ENCODE measurements at regions not wholly inside any gene's neighbourhood (a gene's known extent, or its start where the extent isn't known, plus 50 kb on each side); places are given as distances from the start of the nearest gene placed in this dataset.
A peak's percentile ranks its signal among the peaks of the same experiment; 100 is the strongest.

DNA sequence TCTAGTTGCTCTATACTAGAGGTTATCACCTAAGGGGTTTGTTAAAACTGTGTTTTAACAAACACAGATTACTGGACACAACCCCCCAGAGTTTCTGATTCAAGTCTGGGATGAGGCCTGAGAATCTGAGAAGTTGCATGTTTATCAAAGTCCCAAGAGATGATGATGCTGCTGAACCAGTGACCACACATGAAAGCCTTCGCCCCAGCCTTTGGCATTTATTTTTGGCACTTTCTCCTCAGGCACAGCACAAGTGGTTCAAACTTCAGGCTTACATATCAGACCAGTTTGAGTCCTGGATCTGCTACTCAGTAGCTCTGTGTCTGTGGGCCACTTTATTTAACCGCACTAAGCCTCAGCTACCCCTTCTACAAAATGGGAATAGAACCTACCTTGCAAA lies 407.2 kb upstream of the PIK3R1 start:
- H3K27ac ChIP-seq (replicated peaks; ENCODE audit: low read length): no peak overlapping the region
- H3K4me2 ChIP-seq (ENCODE audit: insufficient read depth, low read length, poor library complexity, severe bottlenecking): no peak overlapping the region
- DNase-seq (ENCODE audit: low spot score): no peak
- H3K4me3 ChIP-seq (ENCODE audit: low read length in 2 of 2): no peak overlapping the region
- H3K4ac ChIP-seq (ENCODE audit: low read length): no peak overlapping the region
- H3K27me3 ChIP-seq (ENCODE audit: control insufficient read depth in 3 of 3, insufficient read depth in 3 of 3, low read depth in 1 of 3, low read length in 3 of 3): no peaks in the 10 kb centered on the region
- H4K8ac ChIP-seq (ENCODE audit: low read depth, low read length): no peak overlapping the region
- H2BK15ac ChIP-seq (ENCODE audit: low read length): no peak overlapping the region
- no peak overlapping the region for H3K14ac ChIP-seq (ENCODE audit: low read length)
- no peak overlapping the region for H3K9ac ChIP-seq (ENCODE audit: low read depth, low read length, poor library complexity)
- H3K79me1 ChIP-seq (ENCODE audit: low read depth, low read length): no peaks in the 10 kb centered on the region
- H3K36me3 ChIP-seq (replicated peaks in 1 of 2; ENCODE audit: control insufficient read depth in 2 of 2, insufficient read depth in 2 of 2, low read length in 2 of 2): no peaks in the 10 kb centered on the region
- no CpG with 5 or more reads among the region's 2 CpGs for WGBS, 2 donors (ENCODE audit: extremely low coverage in 2 of 2, insufficient read length in 2 of 2, insufficient replicate concordance in 1 of 2)
- no peak overlapping the region for H3K18ac ChIP-seq (ENCODE audit: low read length)
- H3K23ac ChIP-seq (ENCODE audit: low read depth, low read length, poor library complexity): no peak overlapping the region
- no peak overlapping the region for H2BK5ac ChIP-seq (ENCODE audit: low read length)
- no peak overlapping the region for H2BK120ac ChIP-seq (ENCODE audit: low read depth, low read length)
- H2AK5ac ChIP-seq (ENCODE audit: low read depth, low read length): peak overlapping the region; percentile 17
- no peak overlapping the region for H2AFZ ChIP-seq (ENCODE audit: low read length)
- H2BK12ac ChIP-seq (ENCODE audit: low read length): no peak overlapping the region
- H3K4me1 ChIP-seq (ENCODE audit: control insufficient read depth in 2 of 2, insufficient read depth in 1 of 2, low read depth in 1 of 2, low read length in 2 of 2): peaks cover 8 to 11% of the 10 kb centered on the region in 2 donors
- H3K9me3 ChIP-seq (replicated peaks in 1 of 2; ENCODE audit: control insufficient read depth in 2 of 2, insufficient read depth in 1 of 2, low read depth in 1 of 2, low read length in 2 of 2): no peaks in the 10 kb centered on the region
- H4K91ac ChIP-seq (ENCODE audit: low read depth, low read length, poor library complexity): no peak overlapping the region

DNA sequence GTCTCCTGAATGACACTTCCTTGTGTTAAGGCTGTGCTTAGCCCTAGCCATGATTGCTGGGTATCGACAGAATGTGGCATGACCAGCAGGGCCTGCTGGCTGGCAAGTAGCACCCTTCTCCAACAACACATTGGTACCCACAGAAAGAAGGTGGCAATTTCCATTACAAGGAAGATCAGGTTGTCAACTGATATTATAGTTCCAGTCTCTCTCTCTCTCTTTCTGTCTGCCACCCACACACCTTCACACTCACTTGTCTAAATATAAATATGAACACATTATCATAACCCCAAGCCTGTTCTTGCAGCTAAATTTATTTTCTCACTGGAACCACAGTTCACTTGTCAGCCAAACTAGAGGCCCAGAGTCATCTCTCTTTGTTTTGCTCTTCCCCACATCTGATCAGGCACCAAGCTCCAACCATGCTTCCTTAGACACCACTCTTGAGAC lies 408.1 kb upstream of the PIK3R1 start:
- Histone ChIP-seq H3K18ac (ENCODE audit: low read length) (no peak overlapping the region), H3K23ac (ENCODE audit: low read depth, low read length, poor library complexity) (no peak overlapping the region), H2AFZ (ENCODE audit: low read length) (no peak overlapping the region), H2BK5ac (ENCODE audit: low read length) (no peak overlapping the region), H3K4me1 (ENCODE audit: control insufficient read depth in 2 of 2, insufficient read depth in 1 of 2, low read depth in 1 of 2, low read length in 2 of 2) (peaks cover 8 to 11% of the 10 kb centered on the region in 2 donors), H4K91ac (ENCODE audit: low read depth, low read length, poor library complexity) (no peak overlapping the region), H3K9me3 (replicated peaks in 1 of 2; ENCODE audit: control insufficient read depth in 2 of 2, insufficient read depth in 1 of 2, low read depth in 1 of 2, low read length in 2 of 2) (no peaks in the 10 kb centered on the region), H3K27me3 (ENCODE audit: control insufficient read depth in 3 of 3, insufficient read depth in 3 of 3, low read depth in 1 of 3, low read length in 3 of 3) (no peaks in the 10 kb centered on the region), H3K4me2 (ENCODE audit: insufficient read depth, low read length, poor library complexity, severe bottlenecking) (no peak overlapping the region), H3K4ac (ENCODE audit: low read length) (no peak overlapping the region), H3K36me3 (replicated peaks in 1 of 2; ENCODE audit: control insufficient read depth in 2 of 2, insufficient read depth in 2 of 2, low read length in 2 of 2) (no peaks in the 10 kb centered on the region), H3K4me3 (ENCODE audit: low read length in 2 of 2) (no peak overlapping the region), H2BK12ac (ENCODE audit: low read length) (no peak overlapping the region), H4K8ac (ENCODE audit: low read depth, low read length) (no peak overlapping the region), H3K14ac (ENCODE audit: low read length) (no peak overlapping the region), H2BK15ac (ENCODE audit: low read length) (no peak overlapping the region), H2AK5ac (ENCODE audit: low read depth, low read length) (no peak overlapping the region), H3K9ac (ENCODE audit: low read depth, low read length, poor library complexity) (no peak overlapping the region), H2BK120ac (ENCODE audit: low read depth, low read length) (no peak overlapping the region), H3K27ac (replicated peaks; ENCODE audit: low read length) (no peak overlapping the region), H3K79me1 (ENCODE audit: low read depth, low read length) (no peaks in the 10 kb centered on the region)
- WGBS, 2 donors (ENCODE audit: extremely low coverage in 2 of 2, insufficient read length in 2 of 2, insufficient replicate concordance in 1 of 2): no CpG with 5 or more reads among the region's 1 CpG
- no peak for DNase-seq (ENCODE audit: low spot score)

GRCh38 chr5:67806654-67807438 lies 408.7 kb upstream of the PIK3R1 start:
- Histone ChIP-seq H3K23ac (ENCODE audit: low read depth, low read length, poor library complexity) (no peak overlapping the region), H2BK5ac (ENCODE audit: low read length) (no peak overlapping the region), H2BK120ac (ENCODE audit: low read depth, low read length) (no peak overlapping the region), H3K18ac (ENCODE audit: low read length) (no peak overlapping the region), H2BK12ac (ENCODE audit: low read length) (no peak overlapping the region), H2BK15ac (ENCODE audit: low read length) (no peak overlapping the region), H3K14ac (ENCODE audit: low read length) (no peak overlapping the region), H3K4me3 (ENCODE audit: low read length in 2 of 2) (no peak overlapping the region), H3K27ac (replicated peaks; ENCODE audit: low read length) (no peak overlapping the region), H2AK5ac (ENCODE audit: low read depth, low read length) (no peak overlapping the region), H3K9ac (ENCODE audit: low read depth, low read length, poor library complexity) (no peak overlapping the region), H3K36me3 (replicated peaks in 1 of 2; ENCODE audit: control insufficient read depth in 2 of 2, insufficient read depth in 2 of 2, low read length in 2 of 2) (no peaks in the 10 kb centered on the region), H3K27me3 (ENCODE audit: control insufficient read depth in 3 of 3, insufficient read depth in 3 of 3, low read depth in 1 of 3, low read length in 3 of 3) (no peaks in the 10 kb centered on the region), H3K4me1 (ENCODE audit: control insufficient read depth in 2 of 2, insufficient read depth in 1 of 2, low read depth in 1 of 2, low read length in 2 of 2) (peaks cover 7 to 11% of the 10 kb centered on the region in 2 donors), H4K8ac (ENCODE audit: low read depth, low read length) (no peak overlapping the region), H2AFZ (ENCODE audit: low read length) (peak overlapping the region; percentile 69), H4K91ac (ENCODE audit: low read depth, low read length, poor library complexity) (no peak overlapping the region), H3K79me1 (ENCODE audit: low read depth, low read length) (no peaks in the 10 kb centered on the region), H3K9me3 (replicated peaks in 1 of 2; ENCODE audit: control insufficient read depth in 2 of 2, insufficient read depth in 1 of 2, low read depth in 1 of 2, low read length in 2 of 2) (no peaks in the 10 kb centered on the region), H3K4ac (ENCODE audit: low read length) (no peak overlapping the region), H3K4me2 (ENCODE audit: insufficient read depth, low read length, poor library complexity, severe bottlenecking) (no peak overlapping the region)
- WGBS, 2 donors (ENCODE audit: extremely low coverage in 2 of 2, insufficient read length in 2 of 2, insufficient replicate concordance in 1 of 2): no CpG with 5 or more reads among the region's 5 CpGs
- DNase-seq (ENCODE audit: low spot score): no peak

- Histone ChIP-seq H4K8ac (ENCODE audit: low read depth, low read length) (no peak overlapping the region), H3K4me3 (ENCODE audit: low read length in 2 of 2) (no peak overlapping the region), H3K4me1 (ENCODE audit: control insufficient read depth in 2 of 2, insufficient read depth in 1 of 2, low read depth in 1 of 2, low read length in 2 of 2) (peaks cover 7 to 11% of the 10 kb centered on the region in 2 donors), H3K9ac (ENCODE audit: low read depth, low read length, poor library complexity) (no peak overlapping the region), H3K4me2 (ENCODE audit: insufficient read depth, low read length, poor library complexity, severe bottlenecking) (no peak overlapping the region), H2BK15ac (ENCODE audit: low read length) (no peak overlapping the region), H2AK5ac (ENCODE audit: low read depth, low read length) (no peak overlapping the region), H3K23ac (ENCODE audit: low read depth, low read length, poor library complexity) (no peak overlapping the region), H2BK5ac (ENCODE audit: low read length) (no peak overlapping the region), H3K27me3 (ENCODE audit: control insufficient read depth in 3 of 3, insufficient read depth in 3 of 3, low read depth in 1 of 3, low read length in 3 of 3) (no peaks in the 10 kb centered on the region), H2AFZ (ENCODE audit: low read length) (peak overlapping the region; percentile 69), H3K18ac (ENCODE audit: low read length) (no peak overlapping the region), H2BK120ac (ENCODE audit: low read depth, low read length) (no peak overlapping the region), H3K79me1 (ENCODE audit: low read depth, low read length) (no peaks in the 10 kb centered on the region), H3K4ac (ENCODE audit: low read length) (no peak overlapping the region), H3K36me3 (replicated peaks in 1 of 2; ENCODE audit: control insufficient read depth in 2 of 2, insufficient read depth in 2 of 2, low read length in 2 of 2) (no peaks in the 10 kb centered on the region), H3K9me3 (replicated peaks in 1 of 2; ENCODE audit: control insufficient read depth in 2 of 2, insufficient read depth in 1 of 2, low read depth in 1 of 2, low read length in 2 of 2) (no peaks in the 10 kb centered on the region), H2BK12ac (ENCODE audit: low read length) (no peak overlapping the region), H3K14ac (ENCODE audit: low read length) (no peak overlapping the region), H3K27ac (replicated peaks; ENCODE audit: low read length) (no peak overlapping the region), H4K91ac (ENCODE audit: low read depth, low read length, poor library complexity) (no peak overlapping the region)
- no CpG with 5 or more reads among the region's 4 CpGs for WGBS, 2 donors (ENCODE audit: extremely low coverage in 2 of 2, insufficient read length in 2 of 2, insufficient replicate concordance in 1 of 2)
- peak; percentile 18 for DNase-seq (ENCODE audit: low spot score)
Observed at GRCh38 chr5:67805666-67806348, 409.7 kb upstream of the PIK3R1 start.
